H1 (cell line): ENCODE measurements at regions not wholly inside any gene's neighbourhood (a gene's known extent, or its start where the extent isn't known, plus 50 kb on each side); places are given as distances from the start of the nearest gene placed in this dataset.

ENCODE experiments used
- ASH2L ChIP-seq: fragments of 200-600, 300-600 bp; sonication (generic); IDR thresholded peaks from one replicate; pipeline ENCODE4 v1.7.1; 2017; ENCODE audit warnings: low read length
- CEBPB ChIP-seq: IDR thresholded peaks from 2 replicates; pipeline ENCODE4 v1.6.1; 2012; ENCODE audit warnings: low read depth, low read length
- CREB1 ChIP-seq: IDR thresholded peaks from 2 replicates; pipeline ENCODE4 v1.6.1; 2012; ENCODE audit warnings: inconsistent platforms
- CTCF ChIP-seq, 3 experiments: IDR thresholded peaks; 1 replicate in 2 of 3; 2 replicates in 1 of 3; pipeline versions ENCODE4 v1.5.1 to v1.6.1; 2011; ENCODE audit warnings: low read length in 3 of 3, mild to moderate bottlenecking in 3 of 3, inconsistent platforms in 2 of 3, low read depth in 1 of 3, moderate library complexity in 1 of 3; ENCODE audit not compliant: insufficient read depth in 1 of 3; ENCODE audit errors: control extremely low read depth in 1 of 3
- EP300 ChIP-seq, 2 experiments: IDR thresholded peaks; 1 replicate in 1 of 2; 2 replicates in 1 of 2; pipeline ENCODE4 v1.6.1; 2011 to 2012; ENCODE audit warnings: low read depth in 2 of 2, low read length in 2 of 2, mild to moderate bottlenecking in 2 of 2, borderline replicate concordance in 1 of 2, inconsistent platforms in 1 of 2, moderate library complexity in 1 of 2
- PHF8 ChIP-seq: fragments of 200-600 bp; sonication (generic); conservative IDR thresholded peaks from 2 replicates; pipeline ENCODE4 v1.7.1; 2012; ENCODE audit warnings: low read depth, mild to moderate bottlenecking, inconsistent platforms, low read length, moderate library complexity
- SP2 ChIP-seq: IDR thresholded peaks from 2 replicates; pipeline ENCODE4 v1.6.1; 2012; ENCODE audit warnings: mild to moderate bottlenecking, low read length, inconsistent platforms
- TEAD4 ChIP-seq: IDR thresholded peaks from 2 replicates; pipeline ENCODE4 v1.6.1; 2012; ENCODE audit warnings: low read depth, low read length, inconsistent platforms, mixed read lengths

- no peak for TF ChIP-seq CTCF (IDR thresholded peaks at IDR 0.05; ENCODE audit: control extremely low read depth in 1 of 3, insufficient read depth in 1 of 3, low read depth in 1 of 3, low read length in 3 of 3)
- no peak for TF ChIP-seq SP2
- no peak for TF ChIP-seq PHF8
- TF ChIP-seq TEAD4: no peak
- TF ChIP-seq ASH2L: no peak
- TF ChIP-seq EP300 (IDR thresholded peaks at IDR 0.05; ENCODE audit: borderline replicate concordance in 1 of 2, low read depth in 2 of 2, low read length in 2 of 2): no peak
- TF ChIP-seq CREB1: no peak
- TF ChIP-seq CEBPB: no peak
Measured at GRCh38 chr14:80300351-80300750, 89.0 kb upstream of the DIO2 start.
